ENCODE measurements at regions not wholly inside any gene's neighbourhood (a gene's known extent, or its start where the extent isn't known, plus 50 kb on each side); places are given as distances from the start of the nearest gene placed in this dataset.

- no peak overlapping the region for H3K27ac ChIP-seq (ENCODE audit: low read depth in 1 of 2, low read length in 2 of 2)
- H3K4me1 ChIP-seq (ENCODE audit: insufficient read depth, low read length): peaks cover 1% of the 10 kb centered on the region
- intact Hi-C loops (cut with DNase I, micrococcal nuclease): no loop called here
- H3K4me3 ChIP-seq (ENCODE audit: low read length): no peak overlapping the region
- H3K27ac Mint-ChIP-seq: no peak overlapping the region
- no peaks in the 10 kb centered on the region for H3K36me3 Mint-ChIP-seq (ENCODE audit: low read depth)
- POLR2A ChIA-PET: no interaction called here
- no peaks in the 10 kb centered on the region for H3K27me3 ChIP-seq (ENCODE audit: control insufficient read depth in 1 of 2, insufficient read depth in 2 of 2, low read length in 2 of 2)
- no peaks in the 10 kb centered on the region for H3K9me3 ChIP-seq (ENCODE audit: control insufficient read depth in 1 of 2, insufficient read depth in 1 of 2, low read length in 2 of 2)
- H3K36me3 ChIP-seq (ENCODE audit: insufficient read depth, low read length): no peaks in the 10 kb centered on the region
- no peaks in the 10 kb centered on the region for H3K4me1 Mint-ChIP-seq (ENCODE audit: low read depth)
- H3K27me3 Mint-ChIP-seq: no peaks in the 10 kb centered on the region
- no peak for DNase-seq
- H3K9me3 Mint-ChIP-seq: no peaks in the 10 kb centered on the region
- ATAC-seq (ENCODE audit: poor library complexity): no peak
- no peak for TF ChIP-seq CTCF (IDR thresholded peaks at IDR 0.05)
- CTCF ChIA-PET: no interaction called here
- H3K4me3 Mint-ChIP-seq: no peak overlapping the region
Observed at GRCh38 chr2:144654523-144654922, 134.6 kb upstream of the ZEB2 start.

- H3K4me3 Mint-ChIP-seq: no peak overlapping the region
- TF ChIP-seq CTCF (IDR thresholded peaks at IDR 0.05): no peak
- CTCF ChIA-PET: no interaction called here
- no peak for DNase-seq
- H3K36me3 ChIP-seq (ENCODE audit: insufficient read depth, low read length): no peaks in the 10 kb centered on the region
- POLR2A ChIA-PET: no interaction called here
- no peaks in the 10 kb centered on the region for H3K27me3 ChIP-seq (ENCODE audit: control insufficient read depth in 1 of 2, insufficient read depth in 2 of 2, low read length in 2 of 2)
- H3K27ac ChIP-seq (ENCODE audit: low read depth in 1 of 2, low read length in 2 of 2): no peak overlapping the region
- H3K4me1 ChIP-seq (ENCODE audit: insufficient read depth, low read length): no peaks in the 10 kb centered on the region
- no peaks in the 10 kb centered on the region for H3K27me3 Mint-ChIP-seq
- H3K9me3 Mint-ChIP-seq: no peaks in the 10 kb centered on the region
- H3K27ac Mint-ChIP-seq: no peak overlapping the region
- H3K36me3 Mint-ChIP-seq (ENCODE audit: low read depth): no peaks in the 10 kb centered on the region
- intact Hi-C loops (cut with DNase I, micrococcal nuclease): no loop called here
- H3K4me1 Mint-ChIP-seq (ENCODE audit: low read depth): no peaks in the 10 kb centered on the region
- ATAC-seq (ENCODE audit: poor library complexity): no peak
- H3K4me3 ChIP-seq (ENCODE audit: low read length): no peak overlapping the region
- no peaks in the 10 kb centered on the region for H3K9me3 ChIP-seq (ENCODE audit: control insufficient read depth in 1 of 2, insufficient read depth in 1 of 2, low read length in 2 of 2)
Observed at GRCh38 chr2:144650907-144651306, 131.0 kb upstream of the ZEB2 start.

- Mint-ChIP-seq H3K36me3 (ENCODE audit: low read depth) (no peaks in the 10 kb centered on the region), H3K4me1 (ENCODE audit: low read depth) (no peaks in the 10 kb centered on the region), H3K27ac (no peak overlapping the region), H3K27me3 (no peaks in the 10 kb centered on the region), H3K9me3 (no peaks in the 10 kb centered on the region), H3K4me3 (no peak overlapping the region)
- no peaks in the 10 kb centered on the region for H3K36me3 ChIP-seq (ENCODE audit: insufficient read depth, low read length)
- H3K4me1 ChIP-seq (ENCODE audit: insufficient read depth, low read length): no peaks in the 10 kb centered on the region
- TF ChIP-seq CTCF (IDR thresholded peaks at IDR 0.05): no peak
- H3K4me3 ChIP-seq (ENCODE audit: low read length): no peak overlapping the region
- DNase-seq: no peak
- no peaks in the 10 kb centered on the region for H3K9me3 ChIP-seq (ENCODE audit: control insufficient read depth in 1 of 2, insufficient read depth in 1 of 2, low read length in 2 of 2)
- H3K27ac ChIP-seq (ENCODE audit: low read depth in 1 of 2, low read length in 2 of 2): no peak overlapping the region
- ChIA-PET POLR2A (no interaction called here), CTCF (no interaction called here)
- no peak for ATAC-seq (ENCODE audit: poor library complexity)
- intact Hi-C loops (cut with DNase I, micrococcal nuclease): no loop called here
- H3K27me3 ChIP-seq (ENCODE audit: control insufficient read depth in 1 of 2, insufficient read depth in 2 of 2, low read length in 2 of 2): no peaks in the 10 kb centered on the region
Observed at GRCh38 chr2:144648837-144649465, 129.0 kb upstream of the ZEB2 start.
